Stimulated activated CD8-positive, alpha-beta memory T cell treated with anti-CD3 and anti-CD28 coated beads, Interleukin-7, amount 100 ng/mL, for 1 hour (primary cell): ENCODE measurements at regions not wholly inside any gene's neighbourhood (a gene's known extent, or its start where the extent isn't known, plus 50 kb on each side); places are given as distances from the start of the nearest gene placed in this dataset.

Source experiments
- DNase-seq, 2 donors: peaks; one replicate each; pipeline ENCODE4 v3.0.0-alpha.2; 2020; ENCODE audit warnings: low read depth in 2 of 2

DNA sequence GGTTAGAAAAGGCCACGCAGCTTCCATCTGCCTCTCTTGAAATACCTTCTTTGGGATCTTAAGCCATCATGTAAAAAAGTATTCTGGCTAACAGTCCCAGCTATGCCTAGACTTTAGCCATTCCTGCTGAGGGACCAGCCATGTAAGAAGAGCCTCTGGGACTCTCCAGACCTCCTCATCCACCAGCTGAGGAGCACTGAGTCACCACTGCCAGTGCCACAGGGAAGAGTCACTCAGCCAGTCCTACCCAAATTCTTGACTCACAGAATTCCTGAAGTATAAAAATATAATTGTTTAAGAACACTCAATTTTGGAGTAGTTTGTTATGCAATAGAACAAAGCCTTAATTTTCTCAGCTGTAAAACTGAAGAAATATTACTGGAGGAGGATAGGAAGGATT lies 436.7 kb downstream of the ZEB2 start:
- DNase-seq = no peak

DNA sequence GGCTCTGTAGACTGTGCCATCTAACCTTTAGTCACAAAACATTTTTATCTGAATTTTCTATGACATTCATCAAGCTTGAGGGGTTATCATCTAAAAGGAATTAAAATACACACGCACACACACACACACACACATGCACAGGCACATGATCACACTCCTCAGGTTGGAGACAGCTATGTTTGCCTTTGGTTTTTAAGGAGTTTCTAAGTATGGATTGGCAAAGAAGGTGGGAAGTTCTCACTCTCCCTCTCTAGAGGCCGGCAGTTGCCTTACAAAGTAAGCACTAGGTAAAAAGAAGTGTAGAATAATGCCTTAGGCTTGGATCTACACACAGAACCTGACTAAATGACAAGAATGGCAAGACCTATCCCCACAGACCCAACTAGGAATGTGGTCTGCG lies 437.1 kb downstream of the ZEB2 start:
- no peak for DNase-seq

- DNase-seq = no peak
Observed at GRCh38 chr2:144082327-144082726, 437.6 kb downstream of the ZEB2 start.

- DNase-seq = no peak
Observed at GRCh38 chr2:144081272-144081671, 438.6 kb downstream of the ZEB2 start.

DNA sequence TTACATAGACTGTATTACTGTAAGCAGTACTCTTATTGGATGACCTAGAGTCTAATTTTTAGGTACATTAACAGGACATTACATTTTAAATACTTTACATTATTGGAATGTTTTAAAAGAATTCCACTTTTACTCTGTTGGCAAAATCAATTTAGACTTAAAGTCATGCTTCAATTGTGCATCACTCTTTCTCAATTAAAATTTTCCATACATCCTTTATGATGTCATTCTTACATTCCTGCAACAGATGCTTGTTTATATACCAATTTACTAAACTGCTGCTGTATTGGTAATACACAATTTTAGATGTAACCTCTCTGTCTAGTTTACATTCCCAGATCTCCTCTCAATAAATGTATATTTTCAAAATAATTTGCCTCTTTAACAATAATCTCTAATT lies 440.1 kb downstream of the ZEB2 start:
- DNase-seq = no peak

- no peak for DNase-seq
Observed at GRCh38 chr2:144078802-144079724, 440.9 kb downstream of the ZEB2 start.

DNA sequence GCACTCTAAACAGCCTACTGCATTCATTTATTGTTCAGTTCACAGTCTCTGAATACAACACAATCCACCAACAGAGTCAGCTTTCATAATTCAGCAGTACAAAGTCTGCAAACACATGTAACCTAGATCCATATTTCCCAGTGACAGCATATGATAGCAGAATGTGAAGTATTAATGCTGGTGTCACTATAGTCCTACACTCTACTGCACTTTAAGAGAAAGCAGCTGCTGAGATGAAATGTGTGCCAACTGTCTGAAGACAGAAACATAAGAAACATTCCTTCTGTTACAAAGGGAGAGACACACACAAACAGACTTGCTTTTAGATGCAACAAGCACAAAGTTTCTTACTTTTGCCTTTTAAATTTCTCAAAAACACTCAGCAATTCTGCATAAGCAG lies 441.8 kb downstream of the ZEB2 start:
- DNase-seq = no peak

GRCh38 chr2:144074450-144074849 lies 445.5 kb downstream of the ZEB2 start:
- no peak for DNase-seq

DNA sequence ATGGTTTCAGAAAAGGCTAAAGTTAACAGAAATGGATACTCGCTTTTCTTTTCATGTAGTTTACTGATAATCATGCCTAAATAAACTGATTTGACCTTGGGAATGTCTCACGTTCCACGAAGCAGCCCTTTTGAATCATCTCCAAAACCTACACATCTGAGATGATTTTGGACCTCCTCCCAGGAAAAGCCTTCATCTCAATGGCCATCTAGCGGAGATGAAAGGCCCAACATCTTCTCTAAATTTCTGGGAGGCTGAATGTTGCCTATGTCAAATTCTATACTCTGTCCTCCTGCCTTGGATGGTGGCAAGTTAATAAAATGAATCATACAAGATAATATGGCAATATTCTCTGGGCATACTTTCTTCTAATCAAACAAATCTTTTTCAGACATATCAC lies 448.5 kb downstream of the ZEB2 start:
- DNase-seq = no peak

DNA sequence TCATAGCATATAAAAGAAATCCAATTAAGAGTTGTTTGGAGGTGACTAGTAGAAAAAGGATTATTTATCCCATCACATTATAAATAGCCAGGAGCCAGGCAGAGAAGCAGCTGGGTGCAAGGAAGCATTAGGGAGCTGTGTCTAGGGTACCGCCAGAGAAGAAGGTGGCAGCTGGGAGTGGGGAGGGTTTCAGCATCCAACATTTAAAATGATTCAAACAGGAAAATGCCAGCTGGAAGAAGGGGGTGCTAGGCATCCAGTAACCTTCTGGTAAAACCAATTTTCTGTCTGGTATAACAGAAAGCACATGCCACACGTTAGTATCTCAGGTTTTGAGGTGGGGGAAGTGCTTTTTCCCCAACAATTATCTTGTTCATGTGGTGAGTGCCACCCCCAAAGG lies 452.4 kb downstream of the ZEB2 start:
- no peak for DNase-seq

DNA sequence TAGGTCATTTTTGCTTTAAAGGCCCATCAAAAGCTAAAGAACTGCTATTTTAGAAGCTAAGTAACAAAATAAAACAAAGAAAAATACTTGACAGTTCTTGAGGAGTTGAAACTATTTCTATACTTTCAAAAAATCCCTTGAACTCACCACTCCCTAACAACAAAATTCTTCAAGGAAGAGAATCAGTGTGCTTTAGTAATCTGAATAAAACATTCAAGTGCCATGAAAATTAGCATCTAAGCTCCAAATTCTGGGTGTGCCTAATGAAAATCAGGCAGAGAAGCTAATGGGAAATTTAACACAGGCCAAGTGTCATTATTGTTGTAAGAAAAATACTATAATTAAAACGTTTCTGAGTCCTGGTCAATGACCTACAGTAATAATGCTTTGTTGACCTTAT lies 456.3 kb downstream of the ZEB2 start:
- no peak for DNase-seq

- DNase-seq = no peak
Observed at GRCh38 chr2:144054911-144055310, 465.0 kb downstream of the ZEB2 start.

- no peak for DNase-seq
Observed at GRCh38 chr2:144052083-144052482, 467.8 kb downstream of the ZEB2 start.

DNA sequence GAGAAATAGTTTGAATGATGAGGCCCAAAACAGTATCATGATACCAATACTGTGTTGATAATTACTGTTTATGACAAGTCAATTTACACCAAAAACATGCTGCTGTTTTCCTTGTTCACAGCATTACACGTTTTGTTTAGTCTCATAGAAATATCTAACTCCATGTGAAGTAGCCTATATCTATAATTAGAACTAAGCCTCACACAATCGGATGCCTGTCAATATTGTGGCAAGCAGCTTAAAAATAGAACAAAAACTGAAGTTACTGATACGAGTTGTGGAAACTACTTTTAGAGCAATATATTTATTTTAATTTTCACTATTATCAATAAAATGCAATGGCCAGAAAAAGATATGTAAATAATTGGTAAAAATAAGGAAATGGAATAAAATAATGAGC lies 470.8 kb downstream of the ZEB2 start:
- DNase-seq = no peak

- DNase-seq = no peak
Observed at GRCh38 chr2:144048631-144049060, 471.3 kb downstream of the ZEB2 start.

DNA sequence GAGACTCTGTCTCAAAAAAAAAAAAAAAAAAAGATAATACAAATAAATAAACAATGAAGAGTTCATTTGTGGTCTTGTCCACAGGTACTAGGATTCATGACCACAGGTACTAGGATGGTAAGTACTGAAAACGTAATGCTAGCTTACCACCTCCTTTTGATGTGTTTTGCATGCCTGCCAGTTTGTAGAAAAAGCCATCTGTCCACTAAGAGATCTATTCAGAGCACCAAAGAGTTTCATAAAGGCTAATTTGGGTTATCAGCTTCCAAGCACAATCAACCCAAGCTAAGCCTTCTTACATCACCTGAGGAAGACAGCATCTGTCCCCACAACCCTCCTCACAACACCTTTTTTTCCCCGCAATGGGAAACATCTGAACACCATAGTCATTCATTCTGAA lies 477.2 kb downstream of the ZEB2 start:
- DNase-seq = no peak

GRCh38 chr2:144041612-144042011 lies 478.3 kb downstream of the ZEB2 start:
- DNase-seq = no peak

GRCh38 chr2:144040834-144041233 lies 479.1 kb downstream of the ZEB2 start:
- no peak for DNase-seq

DNA sequence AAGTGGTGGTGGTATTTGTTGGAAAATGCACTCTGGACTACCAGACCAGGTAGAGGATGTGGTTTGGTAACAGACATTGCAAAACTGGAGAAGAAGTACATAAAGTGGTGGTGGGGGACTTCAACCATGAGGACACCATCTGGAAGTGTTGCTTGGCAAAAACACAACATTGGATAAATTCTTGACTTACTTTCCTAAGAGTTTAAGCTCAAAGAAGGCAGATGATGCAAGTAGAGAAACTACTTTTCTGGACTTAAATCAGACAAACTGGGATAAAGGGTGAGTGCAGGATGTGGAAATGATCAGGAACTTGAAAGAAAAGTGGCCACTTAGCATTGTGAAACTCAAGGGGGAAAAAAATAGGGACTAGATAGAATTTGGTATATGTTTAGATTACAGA lies 487.4 kb downstream of the ZEB2 start:
- DNase-seq = no peak

GRCh38 chr2:144030791-144031190 lies 489.1 kb downstream of the ZEB2 start:
- no peak for DNase-seq

DNA sequence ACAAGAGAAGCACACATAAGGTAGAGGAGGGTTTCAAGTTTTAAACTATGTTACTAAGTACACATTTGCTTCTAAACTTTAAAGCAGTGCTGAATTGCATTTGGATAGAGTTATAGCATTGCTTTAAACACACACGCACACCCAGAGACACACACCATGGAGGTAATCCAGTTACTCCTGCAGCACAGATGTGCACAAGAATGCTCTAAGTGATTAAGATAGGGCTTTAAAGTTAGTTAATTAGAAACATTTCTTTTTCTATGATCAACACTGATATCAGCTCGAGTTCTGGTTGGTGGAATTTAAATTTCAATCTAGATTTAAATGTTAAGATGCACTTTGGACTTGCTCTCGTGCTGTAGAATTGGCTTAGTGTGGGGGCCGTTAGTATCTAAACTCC lies 492.3 kb downstream of the ZEB2 start:
- no peak for DNase-seq

GRCh38 chr2:144026753-144027152 lies 493.2 kb downstream of the ZEB2 start:
- DNase-seq = no peak

GRCh38 chr2:144020047-144020446 lies 499.9 kb downstream of the ZEB2 start:
- DNase-seq = no peak
